Activated CD8-positive, alpha-beta memory T cell treated with anti-CD3 and anti-CD28 coated beads, Interleukin-2, amount 10 ng/mL, durations not matched to agents 7 days and 5 days (primary cell): ENCODE measurements at regions not wholly inside any gene's neighbourhood (a gene's known extent, or its start where the extent isn't known, plus 50 kb on each side); places are given as distances from the start of the nearest gene placed in this dataset.

ENCODE experiments used
- ATAC-seq: fragments of 150-1000 bp; cut with Tn5 transposase; one replicate; pipeline ENCODE4 v1.10.0; 2021; ENCODE audit warnings: moderate library complexity
- CTCF ChIA-PET: fragments of 350-600 bp; sonication (Branson Sonifier 250); formaldehyde crosslinking; loops from one replicate; lab custom pipeline; 2021; ENCODE audit warnings: antibody characterized with exemption; lab: Charles Lee
- DNase-seq: peaks from one replicate; pipeline ENCODE4 v3.0.0-alpha.2; 2020
- H3K27ac Mint-ChIP-seq: one replicate; pipeline ENCODE4 v1.8.0; 2021; ENCODE audit warnings: mild to moderate bottlenecking, mixed read lengths
- H3K27me3 Mint-ChIP-seq: one replicate; pipeline ENCODE4 v1.8.0; 2021; ENCODE audit warnings: mixed read lengths
- H3K36me3 Mint-ChIP-seq: one replicate; pipeline ENCODE4 v1.8.0; 2021; ENCODE audit warnings: mild to moderate bottlenecking, mixed read lengths
- H3K4me1 Mint-ChIP-seq: one replicate; pipeline ENCODE4 v1.8.0; 2021; ENCODE audit warnings: mixed read lengths
- H3K4me3 Mint-ChIP-seq: one replicate; pipeline ENCODE4 v1.8.0; 2021; ENCODE audit warnings: mild to moderate bottlenecking, moderate library complexity, mixed read lengths
- H3K9me3 Mint-ChIP-seq: one replicate; pipeline ENCODE4 v1.8.0; 2022; ENCODE audit warnings: low read depth, mixed read lengths

DNA sequence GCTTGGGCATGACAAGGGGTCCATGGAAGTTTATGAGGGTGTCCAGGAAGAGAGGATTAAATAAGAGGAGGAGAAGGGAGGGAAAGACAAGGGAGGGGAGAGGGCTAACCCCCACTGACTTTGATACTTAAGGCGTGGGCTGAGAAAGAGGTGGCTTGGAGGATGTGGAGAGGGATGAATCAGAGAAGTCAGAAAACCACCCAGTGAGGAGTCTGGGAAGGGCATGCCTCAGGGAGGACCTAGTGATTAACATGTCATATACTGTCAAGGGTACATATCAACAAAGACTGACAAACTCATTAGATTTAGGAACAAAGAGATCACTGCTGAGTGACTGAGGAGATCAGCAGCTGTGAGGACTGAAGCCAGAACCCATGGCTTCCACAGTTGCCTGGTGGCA is 145.4 kb downstream of the IRX5 start:
- CTCF ChIA-PET = no interaction called here
- DNase-seq (no peak), ATAC-seq (no peak)
- Mint-ChIP-seq H3K36me3 (no peaks in the 10 kb centered on the region), H3K4me1 (no peaks in the 10 kb centered on the region), H3K4me3 (no peak overlapping the region), H3K27me3 (no peaks in the 10 kb centered on the region), H3K9me3 (peaks cover 3% of the 10 kb centered on the region), H3K27ac (no peak overlapping the region)

GRCh38 chr16:55077266-55077665 is 146.6 kb downstream of the IRX5 start:
- ATAC-seq (no peak), DNase-seq (no peak)
- CTCF ChIA-PET = no interaction called here
- no peaks in the 10 kb centered on the region for H3K36me3 Mint-ChIP-seq
- H3K4me1 Mint-ChIP-seq = no peaks in the 10 kb centered on the region
- H3K27me3 Mint-ChIP-seq = no peaks in the 10 kb centered on the region
- H3K4me3 Mint-ChIP-seq = no peak overlapping the region
- peaks cover 3% of the 10 kb centered on the region for H3K9me3 Mint-ChIP-seq
- no peak overlapping the region for H3K27ac Mint-ChIP-seq

DNA sequence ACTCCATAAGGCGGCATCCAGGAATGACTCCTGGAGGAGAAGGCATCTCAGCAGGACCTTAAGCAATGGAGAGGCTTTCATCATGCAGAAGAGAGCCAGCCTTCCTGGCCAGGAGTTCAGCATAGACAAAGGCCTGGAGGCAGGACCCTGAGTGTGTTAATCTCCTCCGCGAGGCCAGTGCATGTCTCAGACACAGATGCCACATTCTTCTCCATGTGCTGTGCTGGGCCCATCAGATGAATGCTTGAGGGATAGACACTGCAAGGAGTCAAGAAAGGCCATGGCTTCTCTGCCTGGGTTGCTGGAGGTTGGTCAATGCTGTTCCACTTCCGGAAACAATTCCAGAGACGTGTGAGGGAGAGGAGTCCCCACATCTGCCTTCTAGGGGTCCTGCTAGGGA is 147.5 kb downstream of the IRX5 start:
- ATAC-seq = no peak
- CTCF ChIA-PET = no interaction called here

GRCh38 chr16:55078699-55079410 is 148.2 kb downstream of the IRX5 start:
- no peak for ATAC-seq
- H3K9me3 Mint-ChIP-seq = no peaks in the 10 kb centered on the region
- no peaks in the 10 kb centered on the region for H3K4me1 Mint-ChIP-seq
- CTCF ChIA-PET = no interaction called here
- no peaks in the 10 kb centered on the region for H3K27me3 Mint-ChIP-seq
- no peaks in the 10 kb centered on the region for H3K36me3 Mint-ChIP-seq
- no peak overlapping the region for H3K4me3 Mint-ChIP-seq
- H3K27ac Mint-ChIP-seq = no peak overlapping the region
- DNase-seq = no peak

More for the DNA sequence above, 147.5 kb downstream of the IRX5 start:
- Mint-ChIP-seq H3K27ac (no peak overlapping the region), H3K9me3 (no peaks in the 10 kb centered on the region), H3K36me3 (no peaks in the 10 kb centered on the region), H3K27me3 (no peaks in the 10 kb centered on the region), H3K4me1 (no peaks in the 10 kb centered on the region), H3K4me3 (no peak overlapping the region)
- DNase-seq = no peak

DNA sequence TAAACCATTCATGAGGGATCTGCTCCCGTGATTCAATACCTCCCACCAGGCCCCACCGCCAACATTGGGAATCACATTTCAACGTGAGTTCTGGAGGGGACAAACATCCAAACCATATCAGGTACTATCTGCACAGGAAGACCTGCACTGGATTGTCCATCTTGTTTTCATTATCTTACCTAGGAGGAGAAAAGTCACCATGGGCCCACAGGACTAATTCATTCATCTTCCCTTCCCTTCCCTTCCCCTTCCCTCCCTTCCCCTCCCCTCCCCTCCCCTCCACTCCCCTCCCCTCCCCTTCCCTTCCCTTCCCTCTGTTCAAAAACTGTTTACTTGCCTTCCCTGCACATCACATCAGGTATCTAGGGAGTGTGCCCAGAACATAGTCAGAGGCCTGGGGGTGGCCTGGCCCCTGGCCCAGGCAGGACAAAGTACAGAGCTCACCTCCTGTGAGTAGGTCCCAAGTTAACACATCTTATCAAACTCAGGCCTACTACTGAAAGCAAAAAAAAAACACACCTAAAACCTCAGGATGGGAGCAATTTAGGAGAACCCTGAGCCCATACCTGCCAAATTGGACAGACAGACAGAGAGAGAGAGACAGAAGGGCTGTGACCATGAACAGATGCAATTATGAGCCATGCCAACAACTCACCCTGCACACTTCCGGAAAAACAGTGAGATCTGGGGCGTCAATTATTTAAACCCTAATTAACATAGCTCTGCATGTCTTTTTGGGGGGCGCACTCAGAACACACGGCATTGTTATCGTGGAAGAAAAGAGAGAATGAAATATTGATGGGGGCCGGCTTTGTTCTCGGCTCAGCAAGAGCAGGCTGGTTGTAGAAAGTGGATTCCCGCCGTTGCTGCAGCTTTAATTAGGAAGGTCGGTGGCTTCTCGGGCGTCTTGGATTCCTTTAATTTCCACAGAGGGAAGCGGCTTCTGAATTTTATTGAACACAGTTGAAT is 151.2 kb downstream of the IRX5 start:
- Mint-ChIP-seq H3K27ac (no peak overlapping the region), H3K4me1 (no peaks in the 10 kb centered on the region), H3K9me3 (no peaks in the 10 kb centered on the region), H3K4me3 (no peak overlapping the region), H3K27me3 (no peaks in the 10 kb centered on the region), H3K36me3 (no peaks in the 10 kb centered on the region)
- no peak for DNase-seq
- no peak for ATAC-seq
- CTCF ChIA-PET = no interaction called here

DNA sequence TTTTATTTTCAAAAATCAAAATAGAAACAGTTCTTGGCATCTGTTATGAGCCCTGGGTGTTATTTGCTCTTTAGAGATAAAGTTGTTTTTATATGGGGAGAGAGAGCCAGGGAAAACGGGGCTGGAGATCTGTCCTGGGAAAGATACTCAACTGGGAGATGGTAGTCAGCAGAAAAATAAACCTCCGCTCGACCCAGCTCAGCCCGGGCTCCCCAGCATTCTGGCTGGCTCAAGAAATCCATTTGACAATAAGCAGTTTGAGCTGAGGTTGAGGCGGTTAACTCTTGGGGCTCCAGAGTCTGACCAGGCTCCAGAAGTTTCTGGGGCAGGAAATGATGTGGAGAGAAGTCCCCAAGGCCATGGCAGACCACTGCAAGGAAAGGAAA is 151.9 kb downstream of the IRX5 start:
- ATAC-seq (no peak), DNase-seq (no peak)
- CTCF ChIA-PET = no interaction called here
- Mint-ChIP-seq H3K27me3 (no peaks in the 10 kb centered on the region), H3K9me3 (no peaks in the 10 kb centered on the region), H3K4me3 (no peak overlapping the region), H3K4me1 (no peaks in the 10 kb centered on the region), H3K27ac (no peak overlapping the region), H3K36me3 (no peaks in the 10 kb centered on the region)

GRCh38 chr16:55083052-55083451 is 152.4 kb downstream of the IRX5 start:
- Mint-ChIP-seq H3K27ac (no peak overlapping the region), H3K27me3 (no peaks in the 10 kb centered on the region), H3K4me3 (no peak overlapping the region), H3K36me3 (no peaks in the 10 kb centered on the region), H3K4me1 (no peaks in the 10 kb centered on the region), H3K9me3 (no peaks in the 10 kb centered on the region)
- CTCF ChIA-PET = no interaction called here
- DNase-seq (no peak), ATAC-seq (no peak)

DNA sequence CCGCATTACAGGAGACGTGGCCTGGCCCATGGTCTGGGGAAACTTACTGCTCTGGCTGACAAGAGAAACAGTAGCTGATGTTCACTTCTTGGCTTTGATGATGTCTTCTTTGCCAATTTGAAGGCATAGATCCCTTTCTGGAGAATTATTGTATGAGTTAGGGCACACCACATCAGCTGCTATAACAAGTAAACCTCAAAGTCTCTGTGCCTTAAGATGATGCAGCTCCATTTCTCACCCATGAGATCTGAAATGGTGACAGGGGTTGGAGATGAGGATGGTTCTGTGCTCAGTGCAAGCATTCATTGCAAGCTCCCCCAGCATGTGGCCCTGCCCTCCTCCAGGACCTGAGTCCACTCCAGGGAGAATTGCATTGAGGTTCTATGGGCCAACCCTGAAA is 157.4 kb downstream of the IRX5 start:
- no peak overlapping the region for H3K4me3 Mint-ChIP-seq
- DNase-seq (no peak), ATAC-seq (no peak)
- CTCF ChIA-PET = no interaction called here
- H3K9me3 Mint-ChIP-seq = peaks cover 3% of the 10 kb centered on the region
- no peak overlapping the region for H3K27ac Mint-ChIP-seq
- no peaks in the 10 kb centered on the region for H3K27me3 Mint-ChIP-seq
- no peaks in the 10 kb centered on the region for H3K36me3 Mint-ChIP-seq
- no peaks in the 10 kb centered on the region for H3K4me1 Mint-ChIP-seq

GRCh38 chr16:55089600-55089999 is 158.9 kb downstream of the IRX5 start:
- Mint-ChIP-seq H3K9me3 (peaks cover 3% of the 10 kb centered on the region), H3K36me3 (no peaks in the 10 kb centered on the region), H3K4me3 (no peak overlapping the region), H3K27ac (no peak overlapping the region), H3K4me1 (no peaks in the 10 kb centered on the region), H3K27me3 (no peaks in the 10 kb centered on the region)
- no peak for ATAC-seq
- DNase-seq = no peak
- CTCF ChIA-PET = no interaction called here

GRCh38 chr16:55091213-55091870 is 160.7 kb downstream of the IRX5 start:
- Mint-ChIP-seq H3K9me3 (peaks cover 6% of the 10 kb centered on the region), H3K27ac (no peak overlapping the region), H3K4me1 (no peaks in the 10 kb centered on the region), H3K27me3 (no peaks in the 10 kb centered on the region), H3K36me3 (no peaks in the 10 kb centered on the region), H3K4me3 (no peak overlapping the region)
- DNase-seq (no peak), ATAC-seq (no peak)
- CTCF ChIA-PET = no interaction called here

DNA sequence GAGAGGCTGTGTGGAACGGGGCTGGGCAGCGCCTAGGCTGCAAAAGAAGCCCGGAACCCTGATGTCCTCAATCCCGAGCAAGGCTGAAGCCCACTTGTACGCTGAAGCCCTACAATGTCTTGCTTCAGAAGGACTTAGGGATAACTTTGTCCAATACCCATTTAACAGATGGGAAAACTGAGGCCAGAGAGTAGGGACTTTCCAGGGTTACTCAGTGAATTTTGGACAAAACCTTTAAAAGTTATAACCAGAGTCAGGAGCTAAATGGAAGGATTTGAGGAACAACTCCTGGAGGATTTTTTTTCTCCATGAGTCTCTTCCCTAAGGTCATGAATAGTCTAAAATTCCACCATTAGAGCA is 161.2 kb downstream of the IRX5 start:
- ATAC-seq (no peak), DNase-seq (no peak)
- Mint-ChIP-seq H3K4me1 (no peaks in the 10 kb centered on the region), H3K27ac (no peak overlapping the region), H3K27me3 (no peaks in the 10 kb centered on the region), H3K9me3 (peaks cover 6% of the 10 kb centered on the region), H3K36me3 (no peaks in the 10 kb centered on the region), H3K4me3 (no peak overlapping the region)
- CTCF ChIA-PET = no interaction called here

GRCh38 chr16:55100100-55100499 is 169.4 kb downstream of the IRX5 start:
- Mint-ChIP-seq H3K4me1 (no peaks in the 10 kb centered on the region), H3K36me3 (no peaks in the 10 kb centered on the region), H3K27ac (no peak overlapping the region), H3K9me3 (peaks cover 3% of the 10 kb centered on the region), H3K27me3 (no peaks in the 10 kb centered on the region), H3K4me3 (no peak overlapping the region)
- DNase-seq = no peak
- ATAC-seq = no peak
- CTCF ChIA-PET = no interaction called here

GRCh38 chr16:55101026-55101425 is 170.4 kb downstream of the IRX5 start:
- H3K4me3 Mint-ChIP-seq = no peak overlapping the region
- DNase-seq = no peak
- no peaks in the 10 kb centered on the region for H3K4me1 Mint-ChIP-seq
- no peak overlapping the region for H3K27ac Mint-ChIP-seq
- no peak for ATAC-seq
- no peaks in the 10 kb centered on the region for H3K36me3 Mint-ChIP-seq
- CTCF ChIA-PET = no interaction called here
- H3K27me3 Mint-ChIP-seq = no peaks in the 10 kb centered on the region
- H3K9me3 Mint-ChIP-seq = peaks cover 3% of the 10 kb centered on the region

DNA sequence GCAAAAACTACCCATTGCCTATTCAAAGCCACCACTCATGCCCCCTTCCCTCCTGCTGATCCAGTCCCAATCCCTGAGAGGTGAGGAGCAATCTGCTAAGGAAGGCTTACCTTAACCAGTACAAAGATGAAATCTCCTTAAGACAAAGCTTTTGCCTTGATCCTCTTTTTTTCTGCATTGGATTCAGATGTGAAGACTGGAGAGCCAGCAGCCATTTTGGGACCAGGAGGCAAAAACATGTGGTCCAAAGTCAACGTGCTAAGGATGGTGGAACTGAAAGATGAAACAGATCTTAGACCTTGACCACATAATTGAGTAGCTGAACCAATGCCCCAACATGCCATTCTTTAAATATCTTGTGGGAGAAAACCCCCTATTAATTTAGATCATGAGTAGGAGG is 171.4 kb downstream of the IRX5 start:
- CTCF ChIA-PET = no interaction called here
- no peak overlapping the region for H3K27ac Mint-ChIP-seq
- no peak for DNase-seq
- H3K4me3 Mint-ChIP-seq = no peak overlapping the region
- H3K36me3 Mint-ChIP-seq = no peaks in the 10 kb centered on the region
- no peaks in the 10 kb centered on the region for H3K4me1 Mint-ChIP-seq
- no peak for ATAC-seq
- peaks cover 3% of the 10 kb centered on the region for H3K9me3 Mint-ChIP-seq
- no peaks in the 10 kb centered on the region for H3K27me3 Mint-ChIP-seq
